HG03196 (cell line): ENCODE measurements at regions not wholly inside any gene's neighbourhood (a gene's known extent, or its start where the extent isn't known, plus 50 kb on each side); places are given as distances from the start of the nearest gene placed in this dataset.
A peak's percentile ranks its signal among the peaks of the same experiment; 100 is the strongest.

Experiments
- ATAC-seq: cut with Tn5 transposase; IDR thresholded peaks from one replicate; pipeline ENCODE4 v1.9.1; 2021; ENCODE audit not compliant: unreplicated experiment

GRCh38 chr13:76461484-76461883 is 424.7 kb downstream of the KCTD12 start:
- ATAC-seq: no peak

DNA sequence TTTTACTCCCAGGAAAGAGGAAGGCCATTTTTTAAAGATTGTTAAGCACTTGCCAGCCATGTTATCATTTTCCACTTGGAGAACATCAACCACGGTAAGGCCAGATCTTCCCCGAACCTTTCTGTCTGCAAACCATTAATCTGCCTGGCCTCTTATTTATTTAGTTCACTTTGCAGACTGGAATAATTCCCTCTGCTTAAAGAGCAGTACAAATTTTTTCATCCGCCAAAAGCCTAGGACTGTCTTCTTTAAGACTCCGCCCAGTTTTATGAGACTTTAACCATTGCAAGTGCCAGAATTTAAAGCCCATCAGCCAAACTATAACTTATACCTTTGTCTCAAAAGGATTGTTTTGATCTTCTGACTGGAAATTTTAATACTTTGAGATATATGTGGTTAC is 426.3 kb downstream of the KCTD12 start:
- ATAC-seq: no peak

- no peak for ATAC-seq
These were observed 430.2 kb downstream of the KCTD12 start for GRCh38 chr13:76455960-76456359.

DNA sequence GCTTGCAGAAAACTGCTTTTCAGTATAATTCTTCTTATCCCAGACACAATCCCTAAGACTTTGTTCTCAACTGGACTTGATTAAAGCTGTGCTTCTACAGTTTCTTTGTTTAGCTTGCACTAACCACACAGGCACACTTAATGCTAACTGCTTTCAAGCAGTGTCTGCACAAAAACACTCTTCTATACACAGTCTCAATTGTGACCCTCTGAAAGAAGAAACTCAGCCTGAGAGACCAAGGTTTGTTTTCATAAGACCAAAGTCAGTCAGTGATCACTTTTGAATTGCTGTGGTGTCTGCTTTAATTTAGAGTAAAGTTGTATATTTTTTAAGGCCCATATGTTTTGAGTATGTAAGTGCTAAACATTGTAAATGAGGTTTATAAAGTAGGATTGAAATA is 431.2 kb downstream of the KCTD12 start:
- no peak for ATAC-seq

DNA sequence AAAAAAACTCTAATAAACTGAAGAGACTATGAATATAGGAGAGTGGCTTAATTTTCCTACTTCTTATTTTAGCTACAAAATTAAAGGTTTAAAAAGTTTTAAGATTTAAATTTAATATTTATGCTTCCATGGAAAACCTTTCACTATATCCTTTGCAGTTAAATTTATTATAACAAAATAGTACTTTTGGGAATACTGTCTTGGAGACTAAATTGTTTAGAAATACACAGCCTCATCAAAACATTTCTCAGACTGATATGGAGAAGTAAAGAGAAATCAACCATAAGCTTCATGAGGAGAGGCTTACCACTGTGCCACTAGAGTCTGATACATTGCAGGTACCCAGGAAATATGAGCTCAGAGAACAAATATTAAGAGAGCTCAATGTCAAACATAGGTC is 436.5 kb downstream of the KCTD12 start:
- ATAC-seq: no peak

GRCh38 chr13:76446191-76446590 is 440.0 kb downstream of the KCTD12 start:
- no peak for ATAC-seq

DNA sequence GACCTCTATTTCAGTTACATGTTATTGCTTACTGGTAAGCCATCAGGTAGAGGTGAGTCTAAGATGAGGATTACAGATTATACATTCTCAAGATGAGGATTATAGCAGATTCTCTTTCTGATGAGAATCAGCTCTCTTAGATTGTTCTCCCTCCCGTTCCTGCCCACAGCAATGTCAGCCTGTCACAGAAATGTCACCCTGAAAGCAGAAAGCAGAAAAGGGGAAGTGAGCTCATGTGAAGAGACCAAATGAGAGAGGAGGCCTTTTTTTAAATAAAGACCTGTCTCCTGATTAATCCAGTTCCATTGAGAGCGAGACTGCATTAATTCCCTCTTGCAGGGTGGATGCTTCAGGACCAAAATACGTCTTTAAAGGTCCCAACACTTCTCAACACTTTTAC is 445.6 kb downstream of the KCTD12 start:
- ATAC-seq: peak; percentile 77

GRCh38 chr13:76439546-76439945 is 446.7 kb downstream of the KCTD12 start:
- no peak for ATAC-seq

GRCh38 chr13:76438050-76438449 is 448.2 kb downstream of the KCTD12 start:
- no peak for ATAC-seq

DNA sequence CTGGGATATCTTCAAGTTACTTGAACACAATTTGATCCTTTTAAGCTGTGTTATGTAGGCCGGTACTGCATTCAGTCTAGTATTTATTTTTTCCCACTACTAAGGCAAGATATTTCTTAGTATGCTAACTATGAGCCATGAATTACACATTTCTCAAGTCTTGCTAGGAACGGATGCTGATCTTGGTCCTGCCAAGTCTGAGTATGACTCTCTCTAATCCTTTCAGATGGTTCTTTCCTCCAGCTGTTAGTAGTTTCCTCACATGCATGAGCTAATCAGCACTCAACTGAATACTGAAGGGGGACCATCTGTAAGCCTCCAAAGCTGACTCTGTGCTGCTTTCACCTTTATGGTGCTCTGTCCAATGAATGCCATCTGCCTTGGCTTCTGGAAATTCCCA is 460.3 kb downstream of the KCTD12 start:
- ATAC-seq: no peak

DNA sequence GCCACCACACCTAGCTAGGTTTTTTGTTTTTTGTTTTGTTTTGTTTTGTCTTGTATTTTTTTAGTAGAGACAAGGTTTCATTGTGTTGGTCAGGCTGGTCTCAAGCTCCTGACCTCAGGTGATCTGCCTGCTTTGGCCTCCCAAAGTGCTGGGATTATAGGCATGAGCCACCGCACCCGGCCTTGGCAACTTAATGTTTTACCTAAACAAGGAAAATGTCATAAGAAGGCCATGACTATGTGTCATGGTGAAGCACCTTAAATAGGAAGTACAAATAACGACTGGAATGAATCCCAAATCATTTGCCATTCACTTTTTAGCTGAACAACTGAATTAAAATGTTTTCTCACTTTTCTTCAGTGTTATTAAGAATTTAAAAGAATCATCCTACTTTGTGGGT is 465.2 kb downstream of the KCTD12 start:
- no peak for ATAC-seq

GRCh38 chr13:76418404-76418803 is 467.8 kb downstream of the KCTD12 start:
- ATAC-seq: no peak

- ATAC-seq: no peak
These were observed 471.9 kb downstream of the KCTD12 start for GRCh38 chr13:76414320-76414719.

DNA sequence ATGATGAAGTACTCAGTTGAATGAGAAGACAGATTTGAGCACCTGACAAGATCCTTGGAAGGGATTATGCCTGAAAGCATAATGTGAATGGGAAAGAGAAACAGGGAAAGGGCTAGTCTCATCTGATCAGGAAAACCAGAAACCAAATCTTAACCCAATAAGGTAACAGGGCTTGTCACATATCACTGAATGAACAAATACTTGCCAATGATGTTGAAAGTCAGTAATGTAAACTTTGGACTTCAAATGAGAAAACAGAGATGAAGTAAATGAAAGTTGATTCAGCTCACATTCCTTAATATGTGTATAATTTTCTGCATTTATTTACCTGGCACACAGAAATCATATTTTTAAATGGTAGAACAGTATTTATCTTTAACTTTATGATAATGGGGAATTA is 480.0 kb downstream of the KCTD12 start:
- no peak for ATAC-seq

- ATAC-seq: no peak
These were observed 487.8 kb downstream of the KCTD12 start for GRCh38 chr13:76398425-76398824.

GRCh38 chr13:76397413-76397812 is 488.8 kb downstream of the KCTD12 start:
- no peak for ATAC-seq

- no peak for ATAC-seq
These were observed 496.9 kb downstream of the KCTD12 start for GRCh38 chr13:76389321-76389720.

DNA sequence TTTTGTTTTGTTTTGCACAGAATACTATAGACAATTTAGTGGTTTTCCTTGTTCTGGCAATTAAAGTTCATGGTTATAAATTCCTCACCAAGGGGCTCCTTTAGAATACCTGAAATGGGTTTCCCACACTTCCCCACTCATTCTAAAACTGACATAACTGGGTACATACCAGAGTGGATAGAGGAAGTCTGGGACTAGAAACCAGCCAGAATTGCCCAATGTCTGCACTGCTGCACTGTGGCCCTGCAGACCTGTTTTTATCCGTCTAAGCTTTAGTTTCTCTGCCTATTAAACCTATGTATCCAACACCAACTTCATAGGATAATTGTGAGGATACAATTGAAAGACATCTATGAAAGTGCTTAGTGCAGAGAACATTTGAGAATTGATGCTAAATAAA is 498.6 kb downstream of the KCTD12 start:
- ATAC-seq: no peak

DNA sequence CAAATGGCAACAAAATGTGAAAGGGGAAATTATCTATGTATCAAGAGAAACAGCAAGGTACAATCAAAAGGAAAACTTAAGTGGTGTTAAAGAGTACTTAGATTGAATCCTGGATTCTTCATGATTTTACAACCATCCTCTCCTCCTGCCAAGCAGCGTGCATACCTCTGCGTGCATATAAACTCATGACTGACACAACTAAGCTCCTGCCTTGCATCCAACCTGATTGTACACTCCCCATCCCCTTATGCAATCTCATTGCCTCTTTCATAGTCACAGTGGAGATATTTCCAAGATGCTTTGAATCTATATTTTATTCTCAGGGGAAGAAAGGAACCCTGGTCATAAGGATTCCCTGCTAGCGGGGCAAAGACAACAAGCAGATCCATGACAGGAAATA is 499.9 kb downstream of the KCTD12 start:
- ATAC-seq: no peak

- ATAC-seq: no peak
These were observed 500.6 kb downstream of the KCTD12 start for GRCh38 chr13:76385586-76385985.

DNA sequence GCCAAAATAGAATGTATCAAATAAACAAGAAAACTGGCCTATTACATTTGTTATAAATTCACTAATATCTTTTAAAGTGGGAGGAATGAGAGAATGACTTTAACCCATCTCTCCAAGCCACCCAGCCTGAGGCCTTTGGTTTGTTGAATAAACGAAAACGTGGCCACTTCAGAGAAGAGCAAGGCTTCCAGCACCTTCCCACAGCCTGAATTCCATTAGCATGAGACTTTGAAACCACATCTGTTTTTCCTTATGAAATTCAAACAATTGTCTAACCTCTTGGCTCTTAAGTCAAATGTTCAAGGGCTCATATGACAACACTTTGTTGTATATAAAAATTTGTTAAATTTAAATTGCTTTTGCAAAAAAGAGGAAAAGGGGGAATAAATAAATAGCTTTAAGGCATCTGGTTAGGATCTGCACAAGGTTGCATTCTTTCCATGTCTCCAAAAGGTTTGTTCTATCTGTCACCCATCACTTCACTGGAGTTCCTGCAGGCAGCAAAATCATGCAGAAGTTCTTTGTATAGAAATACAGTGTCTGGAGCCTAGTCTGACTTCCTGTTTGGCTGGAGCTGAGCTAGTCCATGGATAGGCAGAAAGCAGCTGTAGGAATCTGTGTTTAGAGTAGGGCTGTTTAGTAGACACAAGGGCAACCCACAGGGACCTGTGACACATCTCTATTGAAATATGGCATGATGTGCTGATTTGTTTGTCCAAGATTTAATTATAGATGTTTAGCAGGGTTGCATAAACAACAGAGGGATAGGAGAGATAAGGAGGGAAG is 502.3 kb downstream of the KCTD12 start:
- ATAC-seq: no peak

GRCh38 chr13:76380446-76381065 is 505.6 kb downstream of the KCTD12 start:
- ATAC-seq: no peak
